HepG2 (cell line): ENCODE measurements at regions not wholly inside any gene's neighbourhood (a gene's known extent, or its start where the extent isn't known, plus 50 kb on each side); places are given as distances from the start of the nearest gene placed in this dataset.

Source experiments
- ATAC-seq: fragments of 200-7000 bp; cut with Tn5 transposase; 3 replicates; pipeline ENCODE4 v1.9.1; 2020; ENCODE audit warnings: mild to moderate bottlenecking, moderate library complexity
- BruUV-seq: library from RNA; stranded (reverse); fragments of 400-500 nt; replicated peaks from 2 replicates; lab custom pipeline; 2021; lab: Mats Ljungman, UMichigan
- CTCF ChIA-PET: fragments of 300-600 bp; formaldehyde crosslinking; extraction: SDS; loops from one replicate; lab custom pipeline; 2021; ENCODE audit warnings: low total read pairs, inconsistent platforms, low intra/inter-chr PET ratio; lab: Yijun Ruan, JAX
- POLR2A ChIA-PET: fragments of 350-600 bp; sonication (Branson Sonifier 250); formaldehyde crosslinking; loops from one replicate; lab custom pipeline; 2020; ENCODE audit warnings: antibody characterized with exemption, inconsistent platforms; lab: Yijun Ruan, JAX
- DNase-seq: peaks from one replicate; pipeline ENCODE4 v3.0.0-alpha.2; 2015; ENCODE audit warnings: low spot score
- FAIRE-seq: peaks from 3 replicates; lab custom pipeline; 2011; peaks lifted over from hg19 to GRCh38; lab: Jason Lieb, UNC
- H2AFZ ChIP-seq: one replicate; pipeline ENCODE4 v1.6.1; 2011; ENCODE audit warnings: low read length, inconsistent platforms
- H3K27ac ChIP-seq: fragments of 300-600 bp; 3 replicates; pipeline ENCODE4 v1.8.0; 2011; ENCODE audit warnings: mixed run types, mild to moderate bottlenecking, mixed read lengths, low read length, inconsistent platforms; ENCODE audit not compliant: insufficient read depth; ENCODE audit errors: extremely low read length
- H3K27me3 ChIP-seq, 2 experiments: fragments of 200-600 bp in 1 of 2; 2 replicates in 1 of 2; 3 replicates in 1 of 2; pipeline versions ENCODE4 v1.6.0 to v1.8.0; 2011; ENCODE audit warnings: low read length in 2 of 2, mild to moderate bottlenecking in 2 of 2, moderate library complexity in 2 of 2, inconsistent platforms in 1 of 2; ENCODE audit not compliant: insufficient read depth in 2 of 2, control insufficient read depth in 1 of 2
- H3K36me3 ChIP-seq, 2 experiments: fragments of 200-600 bp in 1 of 2; replicated peaks in 1 of 2; 2 replicates in 1 of 2; 3 replicates in 1 of 2; pipeline versions ENCODE4 v1.5.1 to v1.8.0; 2011; ENCODE audit warnings: low read length in 2 of 2, inconsistent platforms in 1 of 2; ENCODE audit not compliant: insufficient read depth in 2 of 2, control insufficient read depth in 1 of 2
- H3K4me1 ChIP-seq: 2 replicates; pipeline ENCODE4 v1.5.1; 2012; ENCODE audit warnings: low read length, inconsistent platforms; ENCODE audit not compliant: insufficient read depth
- H3K4me2 ChIP-seq: 2 replicates; pipeline ENCODE4 v1.6.0; 2011; ENCODE audit warnings: low read depth, low read length, inconsistent platforms
- H3K4me3 ChIP-seq, 3 experiments: fragments of 200-600 bp in 1 of 3; sonication (generic), shearing (Covaris generic) in 1 of 3; replicated peaks in 1 of 3; 2 replicates each; pipeline ENCODE4 v1.5.1; 2011 to 2016; ENCODE audit warnings: low read length in 3 of 3, inconsistent platforms in 2 of 3, low read depth in 2 of 3, mild to moderate bottlenecking in 2 of 3, control low read depth in 1 of 3, mixed read lengths in 1 of 3; ENCODE audit not compliant: insufficient read depth in 1 of 3
- H3K79me2 ChIP-seq: one replicate; pipeline ENCODE4 v1.6.1; 2011; ENCODE audit warnings: low read length, inconsistent platforms; ENCODE audit not compliant: insufficient read depth
- H3K9ac ChIP-seq: 2 replicates; pipeline ENCODE4 v1.6.0; 2011; ENCODE audit warnings: mild to moderate bottlenecking, low read depth, low read length, inconsistent platforms; ENCODE audit not compliant: insufficient read depth
- H3K9me3 ChIP-seq: 2 replicates; pipeline ENCODE4 v1.5.1; 2012; ENCODE audit warnings: mild to moderate bottlenecking, low read length
- H4K20me1 ChIP-seq: 2 replicates; pipeline ENCODE4 v1.6.0; 2011; ENCODE audit warnings: inconsistent platforms, mild to moderate bottlenecking, low read length, moderate library complexity; ENCODE audit not compliant: insufficient read depth
- BRF2 ChIP-seq: sonication (generic); formaldehyde crosslinking; IDR thresholded peaks from 2 replicates; pipeline ENCODE4 v1.8.1; 2022; ENCODE audit warnings: mild to moderate bottlenecking, missing genetic modification reagents
- ELF1 ChIP-seq: sonication (generic); formaldehyde crosslinking; IDR thresholded peaks from 2 replicates; pipeline ENCODE4 v1.4.0; 2020; ENCODE audit warnings: missing genetic modification reagents
- REXO4 ChIP-seq: sonication (generic); formaldehyde crosslinking; IDR thresholded peaks from 2 replicates; pipeline ENCODE4 v1.8.0; 2022; ENCODE audit warnings: missing genetic modification reagents, mild to moderate bottlenecking, borderline replicate concordance
- RFX5 ChIP-seq: IDR thresholded peaks from 2 replicates; pipeline ENCODE4 v1.6.1; 2011; ENCODE audit warnings: low read depth, low read length, improper control_type of control experiment
- SETDB1 ChIP-seq: sonication (generic); formaldehyde crosslinking; IDR thresholded peaks from 2 replicates; pipeline ENCODE4 v1.5.1; 2020; ENCODE audit warnings: missing genetic modification reagents, mild to moderate bottlenecking, borderline replicate concordance
- THAP9 ChIP-seq: sonication (generic); formaldehyde crosslinking; IDR thresholded peaks from 2 replicates; pipeline ENCODE4; 2020; ENCODE audit warnings: missing genetic modification reagents, mild to moderate bottlenecking, borderline replicate concordance
- YEATS4 ChIP-seq: sonication (generic); formaldehyde crosslinking; IDR thresholded peaks from 2 replicates; pipeline ENCODE4 v1.4.0; 2020; ENCODE audit warnings: missing genetic modification reagents, borderline replicate concordance
- ZBTB14 ChIP-seq: sonication (generic); formaldehyde crosslinking; IDR thresholded peaks from 2 replicates; pipeline ENCODE4 v1.4.0; 2020; ENCODE audit warnings: missing genetic modification reagents
- ZC3H13 ChIP-seq: sonication (generic); formaldehyde crosslinking; IDR thresholded peaks from 2 replicates; pipeline ENCODE4 v1.8.1; 2023; ENCODE audit warnings: mild to moderate bottlenecking, missing genetic modification reagents, moderate library complexity
- ZNF569 ChIP-seq: sonication (generic); formaldehyde crosslinking; IDR thresholded peaks from 2 replicates; pipeline ENCODE4 v1.5.0; 2020; ENCODE audit warnings: mild to moderate bottlenecking, missing genetic modification reagents, moderate library complexity, borderline replicate concordance
- ZSCAN12 ChIP-seq: sonication (generic); formaldehyde crosslinking; IDR thresholded peaks from 2 replicates; pipeline ENCODE4 v1.9.0; 2021; ENCODE audit warnings: mild to moderate bottlenecking, missing genetic modification reagents
- WGBS: methylation state at CpG from one replicate; pipeline ENCODE4 v1.1.6; 2017; ENCODE audit warnings: low lambda C conversion rate; 5-methylcytosine and 5-hydroxymethylcytosine counted together
- in situ Hi-C: cut with HindIII; loops from 2 replicates; pipeline ENCODE4 v1.10.0; 2017; ENCODE audit warnings: low pct_unique_long_range_greater_than_20kb; ENCODE audit not compliant: extremely low pct_ligation_motif_present
- intact Hi-C: fragments of 100-400 bp; cut with micrococcal nuclease; formaldehyde crosslinking; loops from one replicate; pipeline ENCODE4 v1.10.0; 2022; ENCODE audit not compliant: unreplicated experiment

- Histone ChIP-seq H3K9ac (no peak overlapping the region), H4K20me1 (no peaks in the 10 kb centered on the region), H3K4me3 (no peak overlapping the region), H2AFZ (no peak overlapping the region), H3K4me2 (no peak overlapping the region), H3K27ac (no peak overlapping the region), H3K36me3 (no peaks in the 10 kb centered on the region), H3K79me2 (no peaks in the 10 kb centered on the region), H3K27me3 (no peaks in the 10 kb centered on the region), H3K9me3 (peaks cover 43% of the 10 kb centered on the region), H3K4me1 (no peaks in the 10 kb centered on the region)
- TF ChIP-seq ZBTB14, result no peak
- no peak for FAIRE-seq
- WGBS, result 0% methylated on average over 1 of the region's 1 CpG
- ChIA-PET POLR2A (no interaction called here), CTCF (no interaction called here)
- BruUV-seq, result no TSS peak
- ATAC-seq, result no peak
- intact Hi-C loops (no loop called here), in situ Hi-C loops (no loop called here)
- no peak for DNase-seq
Measured at GRCh38 chr5:20145240-20145639, 157.2 kb upstream of the CDH18 start.

- POLR2A ChIA-PET, result no interaction called here
- CTCF ChIA-PET, result no interaction called here
- no peaks in the 10 kb centered on the region for H4K20me1 ChIP-seq
- in situ Hi-C loops, result no loop called here
- no peaks in the 10 kb centered on the region for H3K4me1 ChIP-seq
- no peak overlapping the region for H3K4me3 ChIP-seq
- peaks cover 13% of the 10 kb centered on the region for H3K9me3 ChIP-seq
- H3K27me3 ChIP-seq, result no peaks in the 10 kb centered on the region
- H2AFZ ChIP-seq, result no peak overlapping the region
- H3K36me3 ChIP-seq, result no peaks in the 10 kb centered on the region
- no TSS peak for BruUV-seq
- intact Hi-C loops, result no loop called here
- no peak overlapping the region for H3K9ac ChIP-seq
- ATAC-seq (no peak), DNase-seq (no peak), FAIRE-seq (no peak)
- WGBS, result 24% methylated on average over 3 of the region's 3 CpGs
- H3K79me2 ChIP-seq, result no peaks in the 10 kb centered on the region
- H3K4me2 ChIP-seq, result no peak overlapping the region
- TF ChIP-seq ZC3H13 (CRISPR knock-in tag), result no peak
- no peak for TF ChIP-seq ELF1 (CRISPR knock-in tag)
- TF ChIP-seq SETDB1 (CRISPR knock-in tag), result no peak
- no peak for TF ChIP-seq BRF2 (CRISPR knock-in tag)
- TF ChIP-seq THAP9 (CRISPR knock-in tag), result no peak
- no peak for TF ChIP-seq REXO4 (CRISPR knock-in tag)
- no peak for TF ChIP-seq ZNF569
- TF ChIP-seq YEATS4 (CRISPR knock-in tag), result no peak
- no peak for TF ChIP-seq ZSCAN12 (CRISPR knock-in tag)
- TF ChIP-seq RFX5, result no peak
- no peak overlapping the region for H3K27ac ChIP-seq
Measured at GRCh38 chr5:20129501-20129900, 141.5 kb upstream of the CDH18 start.
